ENCODE measurements at regions not wholly inside any gene's neighbourhood (a gene's known extent, or its start where the extent isn't known, plus 50 kb on each side); places are given as distances from the start of the nearest gene placed in this dataset.
"Not testable (repeated sequence)": the region's sequence is repeated elsewhere in the genome, so short reads cannot be mapped to it uniquely, and the experiment has no call there.

DNA sequence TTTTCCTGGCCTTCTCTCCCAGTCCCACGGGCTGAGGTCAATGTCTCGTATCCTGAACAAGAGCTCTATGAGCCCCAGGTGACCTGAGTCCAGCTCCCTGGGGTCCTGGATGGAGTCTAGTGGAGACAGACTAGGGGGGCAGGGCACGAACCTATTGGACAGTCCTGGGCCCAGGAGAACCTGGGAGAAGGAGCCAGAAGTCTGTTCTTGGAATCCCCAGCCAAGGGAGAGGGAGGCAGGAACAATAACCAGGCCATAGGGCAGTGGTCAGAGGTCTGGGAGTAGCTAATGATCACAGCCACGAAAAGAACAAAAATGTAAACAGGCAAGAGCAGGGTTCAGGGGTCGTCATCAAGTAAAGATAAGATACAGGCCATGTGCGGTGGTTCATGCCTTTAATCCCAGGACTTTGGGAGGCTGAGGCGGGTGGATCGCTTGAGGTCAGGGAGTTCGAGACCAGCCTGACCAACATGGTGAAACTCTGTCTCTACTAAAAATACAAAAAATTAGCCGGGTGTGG lies 60.8 kb downstream of the COPRS start:
- Histone ChIP-seq H3K36me3 (ENCODE audit: control insufficient read depth in 2 of 2, insufficient read depth in 1 of 2, low read length in 2 of 2) (no peaks in the 10 kb centered on the region), H3K4me1 (ENCODE audit: control insufficient read depth, insufficient read depth, low read length) (no peaks in the 10 kb centered on the region), H3K27ac (ENCODE audit: extremely low read depth, low read depth, low read length) (no peak overlapping the region), H3K9me3 (ENCODE audit: control insufficient read depth, insufficient read depth, low read depth, low read length) (no peaks in the 10 kb centered on the region), H3K4me3 (ENCODE audit: low read depth, low read length) (no peak overlapping the region)
- TF ChIP-seq, protein P1, sequence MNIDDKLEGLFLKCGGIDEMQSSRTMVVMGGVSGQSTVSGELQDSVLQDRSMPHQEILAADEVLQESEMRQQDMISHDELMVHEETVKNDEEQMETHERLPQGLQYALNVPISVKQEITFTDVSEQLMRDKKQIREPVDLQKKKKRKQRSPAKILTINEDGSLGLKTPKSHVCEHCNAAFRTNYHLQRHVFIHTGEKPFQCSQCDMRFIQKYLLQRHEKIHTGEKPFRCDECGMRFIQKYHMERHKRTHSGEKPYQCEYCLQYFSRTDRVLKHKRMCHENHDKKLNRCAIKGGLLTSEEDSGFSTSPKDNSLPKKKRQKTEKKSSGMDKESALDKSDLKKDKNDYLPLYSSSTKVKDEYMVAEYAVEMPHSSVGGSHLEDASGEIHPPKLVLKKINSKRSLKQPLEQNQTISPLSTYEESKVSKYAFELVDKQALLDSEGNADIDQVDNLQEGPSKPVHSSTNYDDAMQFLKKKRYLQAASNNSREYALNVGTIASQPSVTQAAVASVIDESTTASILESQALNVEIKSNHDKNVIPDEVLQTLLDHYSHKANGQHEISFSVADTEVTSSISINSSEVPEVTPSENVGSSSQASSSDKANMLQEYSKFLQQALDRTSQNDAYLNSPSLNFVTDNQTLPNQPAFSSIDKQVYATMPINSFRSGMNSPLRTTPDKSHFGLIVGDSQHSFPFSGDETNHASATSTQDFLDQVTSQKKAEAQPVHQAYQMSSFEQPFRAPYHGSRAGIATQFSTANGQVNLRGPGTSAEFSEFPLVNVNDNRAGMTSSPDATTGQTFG (tag by site-specific recombination; IDR thresholded peaks at IDR 0.05; ENCODE audit: borderline replicate concordance) = no peak
- TF ChIP-seq, protein P2, sequence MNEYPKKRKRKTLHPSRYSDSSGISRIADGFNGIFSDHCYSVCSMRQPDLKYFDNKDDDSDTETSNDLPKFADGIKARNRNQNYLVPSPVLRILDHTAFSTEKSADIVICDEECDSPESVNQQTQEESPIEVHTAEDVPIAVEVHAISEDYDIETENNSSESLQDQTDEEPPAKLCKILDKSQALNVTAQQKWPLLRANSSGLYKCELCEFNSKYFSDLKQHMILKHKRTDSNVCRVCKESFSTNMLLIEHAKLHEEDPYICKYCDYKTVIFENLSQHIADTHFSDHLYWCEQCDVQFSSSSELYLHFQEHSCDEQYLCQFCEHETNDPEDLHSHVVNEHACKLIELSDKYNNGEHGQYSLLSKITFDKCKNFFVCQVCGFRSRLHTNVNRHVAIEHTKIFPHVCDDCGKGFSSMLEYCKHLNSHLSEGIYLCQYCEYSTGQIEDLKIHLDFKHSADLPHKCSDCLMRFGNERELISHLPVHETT (tag by site-specific recombination; IDR thresholded peaks at IDR 0.05) = no peak
- no peak for TF ChIP-seq ZBTB48 (tag by site-specific recombination; IDR thresholded peaks at IDR 0.05)
- TF ChIP-seq ZNF529 (tag by site-specific recombination; IDR thresholded peaks at IDR 0.05; ENCODE audit: insufficient replicate concordance) = no peak
- TF ChIP-seq ZNF548 (tag by site-specific recombination; IDR thresholded peaks at IDR 0.05) = no peak
- ChIA-PET CTCF (interaction anchor here (0.7 to 1.3 kb wide), 3 partner anchors 8 to 385 kb away, joined by 3 to 4 read pairs (median 3); no protein-coding TSS in a partner anchor), POLR2A (interaction anchor here (0.5 kb wide), 1 partner anchor 649 kb away, joined by 4 read pairs; no protein-coding TSS in a partner anchor)

DNA sequence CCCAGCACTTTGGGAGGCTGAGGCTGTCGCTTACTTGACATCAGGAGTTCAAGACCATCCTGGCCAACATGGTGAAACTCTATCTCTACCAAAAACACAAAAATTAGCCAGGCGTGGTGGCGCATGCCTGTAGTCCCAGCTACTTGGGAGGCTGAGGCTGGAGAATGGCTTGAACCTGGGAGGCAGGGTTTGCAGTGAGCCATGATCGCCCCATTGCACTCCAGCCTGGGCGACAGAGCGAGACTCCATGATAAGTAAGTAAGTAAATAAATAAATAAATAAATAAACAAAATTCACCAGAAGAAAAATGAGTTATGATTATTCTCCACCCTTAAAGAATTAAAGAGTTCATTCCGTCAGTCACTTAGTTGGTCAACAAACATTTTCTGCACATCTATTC lies 63.1 kb downstream of the COPRS start:
- POLR2A ChIA-PET; H3K4me3 ChIP-seq (ENCODE audit: low read depth, low read length); H3K4me1 ChIP-seq (ENCODE audit: control insufficient read depth, insufficient read depth, low read length); H3K9me3 ChIP-seq (ENCODE audit: control insufficient read depth, insufficient read depth, low read depth, low read length); H3K27ac ChIP-seq (ENCODE audit: extremely low read depth, low read depth, low read length); H3K36me3 ChIP-seq (ENCODE audit: control insufficient read depth in 2 of 2, insufficient read depth in 1 of 2, low read length in 2 of 2): not testable (repeated sequence)
- CTCF ChIA-PET = interaction anchor here (0.6 kb wide), 1 partner anchor 254 kb away, joined by 3 read pairs; no protein-coding TSS in a partner anchor

DNA sequence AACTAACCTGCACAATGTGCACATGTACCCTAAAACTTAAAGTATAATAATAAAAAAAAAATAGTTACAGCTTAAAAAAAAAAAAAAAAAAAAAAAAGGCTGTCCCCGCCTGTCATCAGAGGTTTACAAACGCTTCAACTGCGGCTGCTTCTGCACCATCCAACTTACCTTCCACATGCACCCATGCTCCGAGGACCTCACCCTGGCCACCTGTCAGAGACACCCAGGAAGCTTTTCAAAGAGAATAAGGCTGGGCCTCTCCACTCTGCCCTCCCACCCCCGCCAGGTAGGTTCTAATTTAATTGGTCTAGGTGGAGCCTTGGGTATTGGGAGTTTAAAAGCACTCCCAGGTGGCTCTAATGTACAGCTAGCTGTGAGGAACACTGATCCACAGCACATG lies 64.9 kb downstream of the COPRS start:
- no peaks in the 10 kb centered on the region for H3K9me3 ChIP-seq (ENCODE audit: control insufficient read depth, insufficient read depth, low read depth, low read length)
- no peaks in the 10 kb centered on the region for H3K4me1 ChIP-seq (ENCODE audit: control insufficient read depth, insufficient read depth, low read length)
- H3K36me3 ChIP-seq (ENCODE audit: control insufficient read depth in 2 of 2, insufficient read depth in 1 of 2, low read length in 2 of 2) = no peaks in the 10 kb centered on the region
- TF ChIP-seq ZBTB20 (tag by site-specific recombination; IDR thresholded peaks at IDR 0.05) (no peak), SP3 (tag by site-specific recombination; IDR thresholded peaks at IDR 0.05) (no peak), ZNF266 (tag by site-specific recombination; IDR thresholded peaks at IDR 0.05; ENCODE audit: low read depth) (no peak), ZNF341 (tag by site-specific recombination; IDR thresholded peaks at IDR 0.05; ENCODE audit: low read depth) (no peak), ZNF785 (tag by site-specific recombination; IDR thresholded peaks at IDR 0.05) (no peak), ZNF529 (tag by site-specific recombination; IDR thresholded peaks at IDR 0.05; ENCODE audit: insufficient replicate concordance) (no peak), TRIM28 (IDR thresholded peaks at IDR 0.05; ENCODE audit: borderline replicate concordance, low read length) (no peak), ZNF248 (tag by site-specific recombination; IDR thresholded peaks at IDR 0.05) (no peak), ZNF214 (tag by site-specific recombination; IDR thresholded peaks at IDR 0.05; ENCODE audit: borderline replicate concordance) (no peak), ZBTB48 (tag by site-specific recombination; IDR thresholded peaks at IDR 0.05) (no peak), FEZF1 (tag by site-specific recombination; IDR thresholded peaks at IDR 0.05) (no peak), ZNF391 (tag by site-specific recombination; IDR thresholded peaks at IDR 0.05; ENCODE audit: borderline replicate concordance, low read depth) (no peak), GFI1B (tag by site-specific recombination; IDR thresholded peaks at IDR 0.05) (no peak)
- TF ChIP-seq, protein P3, sequence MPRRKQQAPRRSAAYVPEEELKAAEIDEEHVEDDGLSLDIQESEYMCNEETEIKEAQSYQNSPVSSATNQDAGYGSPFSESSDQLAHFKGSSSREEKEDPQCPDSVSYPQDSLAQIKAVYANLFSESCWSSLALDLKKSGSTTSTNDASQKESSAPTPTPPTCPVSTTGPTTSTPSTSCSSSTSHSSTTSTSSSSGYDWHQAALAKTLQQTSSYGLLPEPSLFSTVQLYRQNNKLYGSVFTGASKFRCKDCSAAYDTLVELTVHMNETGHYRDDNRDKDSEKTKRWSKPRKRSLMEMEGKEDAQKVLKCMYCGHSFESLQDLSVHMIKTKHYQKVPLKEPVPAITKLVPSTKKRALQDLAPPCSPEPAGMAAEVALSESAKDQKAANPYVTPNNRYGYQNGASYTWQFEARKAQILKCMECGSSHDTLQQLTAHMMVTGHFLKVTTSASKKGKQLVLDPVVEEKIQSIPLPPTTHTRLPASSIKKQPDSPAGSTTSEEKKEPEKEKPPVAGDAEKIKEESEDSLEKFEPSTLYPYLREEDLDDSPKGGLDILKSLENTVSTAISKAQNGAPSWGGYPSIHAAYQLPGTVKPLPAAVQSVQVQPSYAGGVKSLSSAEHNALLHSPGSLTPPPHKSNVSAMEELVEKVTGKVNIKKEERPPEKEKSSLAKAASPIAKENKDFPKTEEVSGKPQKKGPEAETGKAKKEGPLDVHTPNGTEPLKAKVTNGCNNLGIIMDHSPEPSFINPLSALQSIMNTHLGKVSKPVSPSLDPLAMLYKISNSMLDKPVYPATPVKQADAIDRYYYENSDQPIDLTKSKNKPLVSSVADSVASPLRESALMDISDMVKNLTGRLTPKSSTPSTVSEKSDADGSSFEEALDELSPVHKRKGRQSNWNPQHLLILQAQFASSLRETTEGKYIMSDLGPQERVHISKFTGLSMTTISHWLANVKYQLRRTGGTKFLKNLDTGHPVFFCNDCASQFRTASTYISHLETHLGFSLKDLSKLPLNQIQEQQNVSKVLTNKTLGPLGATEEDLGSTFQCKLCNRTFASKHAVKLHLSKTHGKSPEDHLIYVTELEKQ (tag by site-specific recombination; IDR thresholded peaks at IDR 0.05; ENCODE audit: borderline replicate concordance) = no peak
- no peak overlapping the region for H3K4me3 ChIP-seq (ENCODE audit: low read depth, low read length)
- H3K27ac ChIP-seq (ENCODE audit: extremely low read depth, low read depth, low read length) = no peak overlapping the region
- CTCF ChIA-PET = no interaction called here
- POLR2A ChIA-PET = no interaction called here

Data from HEK293 (cell line).